ENCODE measurements at regions not wholly inside any gene's neighbourhood (a gene's known extent, or its start where the extent isn't known, plus 50 kb on each side); places are given as distances from the start of the nearest gene placed in this dataset.

DNA sequence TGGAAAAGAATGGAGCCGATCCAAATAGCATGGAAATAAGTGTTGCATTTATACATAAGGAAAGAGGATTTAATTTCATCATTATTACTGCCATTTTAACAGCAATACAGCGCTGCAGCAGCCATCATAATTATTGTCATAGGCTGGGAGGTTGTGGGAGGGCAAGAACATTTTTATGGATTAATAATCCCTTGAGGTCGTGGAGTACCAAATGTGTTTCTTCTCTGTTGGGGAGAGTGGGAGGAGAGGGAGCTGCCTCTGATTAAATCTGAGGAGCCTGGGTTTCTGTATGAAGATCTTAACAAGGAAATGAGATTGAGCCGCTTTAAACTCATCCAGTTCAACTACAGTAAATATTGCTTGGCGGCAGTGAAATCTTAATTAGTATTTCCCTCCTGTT, 805.9 kb downstream of the PCDH17 start:
- no peaks in the 10 kb centered on the region for H3F3A ChIP-seq (replicated peaks; ENCODE audit: low read depth)
- Mint-ChIP-seq H3K4me1 (peaks cover 3% of the 10 kb centered on the region; the same call in 2 of the 3 replicates), H3K27ac (no peak overlapping the region), H3K36me3 (ENCODE audit: low read depth) (no peaks in the 10 kb centered on the region), H3K9me3 (no peaks in the 10 kb centered on the region), H3K27me3 (ENCODE audit: insufficient read depth, low read depth, poor library complexity) (no peaks in the 10 kb centered on the region), H3K4me3 (no peak overlapping the region)
- H3K36me3 ChIP-seq (ENCODE audit: insufficient read depth): no peaks in the 10 kb centered on the region
- H3K4me1 ChIP-seq (ENCODE audit: insufficient read depth): no peaks in the 10 kb centered on the region; the same call in 1 of the 2 replicates
- H4K20me1 ChIP-seq (replicated peaks; ENCODE audit: insufficient read depth): no peaks in the 10 kb centered on the region
- DNase-seq (ENCODE audit: low spot score) (no peak), ATAC-seq (no peak)
- TF ChIP-seq ZNF331 (CRISPR knock-in tag; IDR thresholded peaks at IDR 0.05; ENCODE audit: low read depth): no peak
- no peak for TF ChIP-seq POLR2AphosphoS5 (IDR thresholded peaks at IDR 0.05; ENCODE audit: low read depth)
- TF ChIP-seq, protein P1, sequence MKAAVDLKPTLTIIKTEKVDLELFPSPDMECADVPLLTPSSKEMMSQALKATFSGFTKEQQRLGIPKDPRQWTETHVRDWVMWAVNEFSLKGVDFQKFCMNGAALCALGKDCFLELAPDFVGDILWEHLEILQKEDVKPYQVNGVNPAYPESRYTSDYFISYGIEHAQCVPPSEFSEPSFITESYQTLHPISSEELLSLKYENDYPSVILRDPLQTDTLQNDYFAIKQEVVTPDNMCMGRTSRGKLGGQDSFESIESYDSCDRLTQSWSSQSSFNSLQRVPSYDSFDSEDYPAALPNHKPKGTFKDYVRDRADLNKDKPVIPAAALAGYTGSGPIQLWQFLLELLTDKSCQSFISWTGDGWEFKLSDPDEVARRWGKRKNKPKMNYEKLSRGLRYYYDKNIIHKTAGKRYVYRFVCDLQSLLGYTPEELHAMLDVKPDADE (IDR thresholded peaks at IDR 0.05): no peak
- TF ChIP-seq JUNB (IDR thresholded peaks at IDR 0.05; ENCODE audit: unreplicated experiment): no peak
- no peak for TF ChIP-seq NANOG (IDR thresholded peaks at IDR 0.05; ENCODE audit: borderline replicate concordance)
- TF ChIP-seq EZH2 (IDR thresholded peaks at IDR 0.05; ENCODE audit: low read depth, unreplicated experiment): no peak
- TF ChIP-seq ZNF114 (CRISPR knock-in tag; IDR thresholded peaks at IDR 0.05): no peak
- TF ChIP-seq, protein P2, sequence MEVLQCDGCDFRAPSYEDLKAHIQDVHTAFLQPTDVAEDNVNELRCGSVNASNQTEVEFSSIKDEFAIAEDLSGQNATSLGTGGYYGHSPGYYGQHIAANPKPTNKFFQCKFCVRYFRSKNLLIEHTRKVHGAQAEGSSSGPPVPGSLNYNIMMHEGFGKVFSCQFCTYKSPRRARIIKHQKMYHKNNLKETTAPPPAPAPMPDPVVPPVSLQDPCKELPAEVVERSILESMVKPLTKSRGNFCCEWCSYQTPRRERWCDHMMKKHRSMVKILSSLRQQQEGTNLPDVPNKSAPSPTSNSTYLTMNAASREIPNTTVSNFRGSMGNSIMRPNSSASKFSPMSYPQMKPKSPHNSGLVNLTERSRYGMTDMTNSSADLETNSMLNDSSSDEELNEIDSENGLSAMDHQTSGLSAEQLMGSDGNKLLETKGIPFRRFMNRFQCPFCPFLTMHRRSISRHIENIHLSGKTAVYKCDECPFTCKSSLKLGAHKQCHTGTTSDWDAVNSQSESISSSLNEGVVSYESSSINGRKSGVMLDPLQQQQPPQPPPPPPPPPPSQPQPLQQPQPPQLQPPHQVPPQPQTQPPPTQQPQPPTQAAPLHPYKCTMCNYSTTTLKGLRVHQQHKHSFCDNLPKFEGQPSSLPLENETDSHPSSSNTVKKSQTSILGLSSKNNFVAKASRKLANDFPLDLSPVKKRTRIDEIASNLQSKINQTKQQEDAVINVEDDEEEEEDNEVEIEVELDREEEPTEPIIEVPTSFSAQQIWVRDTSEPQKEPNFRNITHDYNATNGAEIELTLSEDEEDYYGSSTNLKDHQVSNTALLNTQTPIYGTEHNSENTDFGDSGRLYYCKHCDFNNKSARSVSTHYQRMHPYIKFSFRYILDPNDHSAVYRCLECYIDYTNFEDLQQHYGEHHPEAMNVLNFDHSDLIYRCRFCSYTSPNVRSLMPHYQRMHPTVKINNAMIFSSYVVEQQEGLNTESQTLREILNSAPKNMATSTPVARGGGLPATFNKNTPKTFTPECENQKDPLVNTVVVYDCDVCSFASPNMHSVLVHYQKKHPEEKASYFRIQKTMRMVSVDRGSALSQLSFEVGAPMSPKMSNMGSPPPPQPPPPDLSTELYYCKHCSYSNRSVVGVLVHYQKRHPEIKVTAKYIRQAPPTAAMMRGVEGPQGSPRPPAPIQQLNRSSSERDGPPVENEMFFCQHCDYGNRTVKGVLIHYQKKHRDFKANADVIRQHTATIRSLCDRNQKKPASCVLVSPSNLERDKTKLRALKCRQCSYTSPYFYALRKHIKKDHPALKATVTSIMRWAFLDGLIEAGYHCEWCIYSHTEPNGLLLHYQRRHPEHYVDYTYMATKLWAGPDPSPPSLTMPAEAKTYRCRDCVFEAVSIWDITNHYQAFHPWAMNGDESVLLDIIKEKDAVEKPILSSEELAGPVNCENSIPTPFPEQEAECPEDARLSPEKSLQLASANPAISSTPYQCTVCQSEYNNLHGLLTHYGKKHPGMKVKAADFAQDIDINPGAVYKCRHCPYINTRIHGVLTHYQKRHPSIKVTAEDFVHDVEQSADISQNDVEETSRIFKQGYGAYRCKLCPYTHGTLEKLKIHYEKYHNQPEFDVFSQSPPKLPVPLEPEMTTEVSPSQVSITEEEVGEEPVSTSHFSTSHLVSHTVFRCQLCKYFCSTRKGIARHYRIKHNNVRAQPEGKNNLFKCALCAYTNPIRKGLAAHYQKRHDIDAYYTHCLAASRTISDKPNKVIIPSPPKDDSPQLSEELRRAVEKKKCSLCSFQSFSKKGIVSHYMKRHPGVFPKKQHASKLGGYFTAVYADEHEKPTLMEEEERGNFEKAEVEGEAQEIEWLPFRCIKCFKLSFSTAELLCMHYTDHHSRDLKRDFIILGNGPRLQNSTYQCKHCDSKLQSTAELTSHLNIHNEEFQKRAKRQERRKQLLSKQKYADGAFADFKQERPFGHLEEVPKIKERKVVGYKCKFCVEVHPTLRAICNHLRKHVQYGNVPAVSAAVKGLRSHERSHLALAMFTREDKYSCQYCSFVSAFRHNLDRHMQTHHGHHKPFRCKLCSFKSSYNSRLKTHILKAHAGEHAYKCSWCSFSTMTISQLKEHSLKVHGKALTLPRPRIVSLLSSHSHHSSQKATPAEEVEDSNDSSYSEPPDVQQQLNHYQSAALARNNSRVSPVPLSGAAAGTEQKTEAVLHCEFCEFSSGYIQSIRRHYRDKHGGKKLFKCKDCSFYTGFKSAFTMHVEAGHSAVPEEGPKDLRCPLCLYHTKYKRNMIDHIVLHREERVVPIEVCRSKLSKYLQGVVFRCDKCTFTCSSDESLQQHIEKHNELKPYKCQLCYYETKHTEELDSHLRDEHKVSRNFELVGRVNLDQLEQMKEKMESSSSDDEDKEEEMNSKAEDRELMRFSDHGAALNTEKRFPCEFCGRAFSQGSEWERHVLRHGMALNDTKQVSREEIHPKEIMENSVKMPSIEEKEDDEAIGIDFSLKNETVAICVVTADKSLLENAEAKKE (CRISPR knock-in tag; IDR thresholded peaks at IDR 0.05): no peak
- TF ChIP-seq, protein P3, sequence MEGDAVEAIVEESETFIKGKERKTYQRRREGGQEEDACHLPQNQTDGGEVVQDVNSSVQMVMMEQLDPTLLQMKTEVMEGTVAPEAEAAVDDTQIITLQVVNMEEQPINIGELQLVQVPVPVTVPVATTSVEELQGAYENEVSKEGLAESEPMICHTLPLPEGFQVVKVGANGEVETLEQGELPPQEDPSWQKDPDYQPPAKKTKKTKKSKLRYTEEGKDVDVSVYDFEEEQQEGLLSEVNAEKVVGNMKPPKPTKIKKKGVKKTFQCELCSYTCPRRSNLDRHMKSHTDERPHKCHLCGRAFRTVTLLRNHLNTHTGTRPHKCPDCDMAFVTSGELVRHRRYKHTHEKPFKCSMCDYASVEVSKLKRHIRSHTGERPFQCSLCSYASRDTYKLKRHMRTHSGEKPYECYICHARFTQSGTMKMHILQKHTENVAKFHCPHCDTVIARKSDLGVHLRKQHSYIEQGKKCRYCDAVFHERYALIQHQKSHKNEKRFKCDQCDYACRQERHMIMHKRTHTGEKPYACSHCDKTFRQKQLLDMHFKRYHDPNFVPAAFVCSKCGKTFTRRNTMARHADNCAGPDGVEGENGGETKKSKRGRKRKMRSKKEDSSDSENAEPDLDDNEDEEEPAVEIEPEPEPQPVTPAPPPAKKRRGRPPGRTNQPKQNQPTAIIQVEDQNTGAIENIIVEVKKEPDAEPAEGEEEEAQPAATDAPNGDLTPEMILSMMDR (conservative IDR thresholded peaks at IDR 0.05; ENCODE audit: low read depth in 2 of 2): no peak
- TF ChIP-seq, protein P4, sequence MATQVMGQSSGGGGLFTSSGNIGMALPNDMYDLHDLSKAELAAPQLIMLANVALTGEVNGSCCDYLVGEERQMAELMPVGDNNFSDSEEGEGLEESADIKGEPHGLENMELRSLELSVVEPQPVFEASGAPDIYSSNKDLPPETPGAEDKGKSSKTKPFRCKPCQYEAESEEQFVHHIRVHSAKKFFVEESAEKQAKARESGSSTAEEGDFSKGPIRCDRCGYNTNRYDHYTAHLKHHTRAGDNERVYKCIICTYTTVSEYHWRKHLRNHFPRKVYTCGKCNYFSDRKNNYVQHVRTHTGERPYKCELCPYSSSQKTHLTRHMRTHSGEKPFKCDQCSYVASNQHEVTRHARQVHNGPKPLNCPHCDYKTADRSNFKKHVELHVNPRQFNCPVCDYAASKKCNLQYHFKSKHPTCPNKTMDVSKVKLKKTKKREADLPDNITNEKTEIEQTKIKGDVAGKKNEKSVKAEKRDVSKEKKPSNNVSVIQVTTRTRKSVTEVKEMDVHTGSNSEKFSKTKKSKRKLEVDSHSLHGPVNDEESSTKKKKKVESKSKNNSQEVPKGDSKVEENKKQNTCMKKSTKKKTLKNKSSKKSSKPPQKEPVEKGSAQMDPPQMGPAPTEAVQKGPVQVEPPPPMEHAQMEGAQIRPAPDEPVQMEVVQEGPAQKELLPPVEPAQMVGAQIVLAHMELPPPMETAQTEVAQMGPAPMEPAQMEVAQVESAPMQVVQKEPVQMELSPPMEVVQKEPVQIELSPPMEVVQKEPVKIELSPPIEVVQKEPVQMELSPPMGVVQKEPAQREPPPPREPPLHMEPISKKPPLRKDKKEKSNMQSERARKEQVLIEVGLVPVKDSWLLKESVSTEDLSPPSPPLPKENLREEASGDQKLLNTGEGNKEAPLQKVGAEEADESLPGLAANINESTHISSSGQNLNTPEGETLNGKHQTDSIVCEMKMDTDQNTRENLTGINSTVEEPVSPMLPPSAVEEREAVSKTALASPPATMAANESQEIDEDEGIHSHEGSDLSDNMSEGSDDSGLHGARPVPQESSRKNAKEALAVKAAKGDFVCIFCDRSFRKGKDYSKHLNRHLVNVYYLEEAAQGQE (IDR thresholded peaks at IDR 0.05; ENCODE audit: unreplicated experiment): no peak
- no peak for TF ChIP-seq EZH2phosphoT487 (IDR thresholded peaks at IDR 0.05; ENCODE audit: unreplicated experiment)
- no peak for TF ChIP-seq CREB1 (CRISPR knock-in tag; IDR thresholded peaks at IDR 0.05; ENCODE audit: low read depth)
- no peak for TF ChIP-seq STAT1 (IDR thresholded peaks at IDR 0.05; ENCODE audit: unreplicated experiment)
- H3K9me2 ChIP-seq (ENCODE audit: insufficient read depth): no peaks in the 10 kb centered on the region
- H3K27ac ChIP-seq (ENCODE audit: low read depth): no peak overlapping the region
- H3K79me2 ChIP-seq (replicated peaks; ENCODE audit: insufficient read depth): no peaks in the 10 kb centered on the region
- no peaks in the 10 kb centered on the region for H3K27me3 ChIP-seq (ENCODE audit: insufficient read depth)
- H3K4me2 ChIP-seq: no peak overlapping the region
- H3K4me3 ChIP-seq: no peak overlapping the region
- no peak overlapping the region for H2AFZ ChIP-seq

All from GM23338 (cell line).